Frontal cortex (tissue), 3 donors: ENCODE measurements at regions not wholly inside any gene's neighbourhood (a gene's known extent, or its start where the extent isn't known, plus 50 kb on each side); places are given as distances from the start of the nearest gene placed in this dataset.

Source experiments
- DNase-seq, 2 donors: peaks; one replicate each; pipeline ENCODE4 v3.0.0; 2012; ENCODE audit warnings: low spot score in 2 of 2
- FAIRE-seq: peaks from 2 replicates; lab custom pipeline; 2012; peaks lifted over from hg19 to GRCh38; lab: Jason Lieb, UNC
- donor health status: control.
- donor health status: control.
- donor health status: control.

DNA sequence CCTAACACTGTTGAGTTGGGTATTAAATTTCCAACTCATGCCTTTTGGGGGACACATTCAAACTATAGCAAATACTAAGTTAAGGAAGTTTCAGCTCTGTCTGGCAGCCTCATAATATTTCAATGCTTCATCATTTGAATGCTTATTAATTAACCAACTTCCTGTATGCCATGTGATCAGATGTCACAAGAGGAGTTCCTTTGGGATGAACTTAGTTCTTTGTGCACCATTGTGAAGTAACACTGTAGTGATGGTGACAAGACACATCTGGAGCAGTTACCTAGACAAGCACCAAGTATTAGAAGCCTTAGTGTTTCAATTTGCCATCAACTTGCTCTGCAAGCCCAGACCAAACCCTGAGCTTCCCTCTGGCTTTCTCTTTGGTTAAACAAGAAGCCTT is 90.7 kb upstream of the IL12B start:
- DNase-seq (no peak), FAIRE-seq (no peak)

DNA sequence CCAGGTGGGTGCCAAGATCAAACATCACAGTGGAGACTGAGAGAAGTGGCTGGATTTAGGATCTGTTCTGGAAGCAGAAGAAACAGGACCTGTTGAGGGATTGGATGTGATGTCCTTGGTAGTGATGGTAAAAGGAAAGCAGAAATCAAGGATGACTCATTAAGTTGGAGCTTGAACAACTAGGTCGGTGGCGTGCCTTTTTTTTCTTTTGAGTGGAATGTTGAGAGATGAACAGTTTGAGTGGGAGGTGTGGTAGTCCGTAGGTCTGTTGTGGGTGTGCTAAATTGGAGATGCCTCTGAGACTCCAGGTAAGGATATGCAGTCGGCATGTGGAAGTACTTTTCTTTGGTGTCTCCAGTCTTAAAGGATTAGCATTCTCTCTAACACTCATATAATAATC is 92.1 kb upstream of the IL12B start:
- DNase-seq (no peak), FAIRE-seq (no peak)

DNA sequence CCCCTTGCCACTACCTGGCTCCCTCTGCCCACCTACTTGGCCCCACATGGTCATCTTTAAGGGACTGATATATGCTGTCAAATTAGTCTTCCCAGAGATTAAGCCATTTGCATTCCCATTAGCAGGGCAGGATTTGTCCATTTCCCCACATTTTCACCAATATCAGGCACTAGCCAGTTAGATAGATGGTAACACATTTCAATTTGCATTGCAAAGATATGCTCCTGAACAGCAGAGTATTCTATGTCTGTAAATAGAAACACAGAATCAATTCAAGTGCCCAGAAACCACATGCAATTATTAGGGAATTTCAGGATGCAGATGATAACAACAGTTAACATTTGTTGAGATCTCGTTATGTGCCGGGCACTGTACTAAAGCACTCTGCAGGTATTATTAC is 92.6 kb upstream of the IL12B start:
- no peak for FAIRE-seq

DNA sequence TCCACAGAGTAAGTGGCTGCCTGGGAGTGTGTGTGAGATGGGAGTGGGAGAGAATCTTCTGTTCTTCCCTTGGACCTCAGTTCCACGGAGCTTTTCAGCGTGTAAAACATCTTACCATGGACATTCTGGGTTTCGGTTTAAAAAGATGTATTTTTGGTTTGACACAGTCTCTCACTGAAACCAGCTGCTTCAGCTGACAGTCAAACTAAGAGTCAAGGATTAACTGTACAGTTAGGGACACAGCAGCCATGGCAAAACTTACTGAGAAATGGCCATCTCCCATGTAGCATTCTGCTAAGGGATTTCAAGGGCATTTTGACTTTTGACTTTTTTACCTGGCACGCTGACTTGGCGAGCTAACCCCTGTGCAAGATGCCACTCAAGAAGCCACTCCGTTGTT is 93.8 kb upstream of the IL12B start:
- no peak for FAIRE-seq
- no peak for DNase-seq

More for the DNA sequence above, 92.6 kb upstream of the IL12B start:
- DNase-seq: no peak

DNA sequence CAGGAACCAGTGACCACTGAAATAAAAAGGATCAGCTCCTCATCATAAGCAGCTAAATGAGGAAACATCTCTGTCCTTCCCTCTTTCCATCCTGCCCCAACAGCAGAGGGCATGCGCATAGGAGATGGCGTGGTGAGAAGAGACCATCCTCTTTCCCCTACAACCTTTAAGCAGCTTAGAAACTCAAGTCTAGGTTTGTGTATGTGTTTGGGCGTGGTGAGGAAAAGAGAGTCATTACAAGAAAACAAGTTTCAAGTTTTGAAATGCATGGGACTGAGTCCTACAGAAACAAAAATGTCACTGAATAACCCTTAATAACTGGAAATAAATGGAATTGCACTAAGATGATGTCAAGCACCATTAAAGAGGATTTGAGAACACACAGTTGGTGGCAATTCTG is 96.4 kb upstream of the IL12B start:
- FAIRE-seq (no peak), DNase-seq (no peak)

DNA sequence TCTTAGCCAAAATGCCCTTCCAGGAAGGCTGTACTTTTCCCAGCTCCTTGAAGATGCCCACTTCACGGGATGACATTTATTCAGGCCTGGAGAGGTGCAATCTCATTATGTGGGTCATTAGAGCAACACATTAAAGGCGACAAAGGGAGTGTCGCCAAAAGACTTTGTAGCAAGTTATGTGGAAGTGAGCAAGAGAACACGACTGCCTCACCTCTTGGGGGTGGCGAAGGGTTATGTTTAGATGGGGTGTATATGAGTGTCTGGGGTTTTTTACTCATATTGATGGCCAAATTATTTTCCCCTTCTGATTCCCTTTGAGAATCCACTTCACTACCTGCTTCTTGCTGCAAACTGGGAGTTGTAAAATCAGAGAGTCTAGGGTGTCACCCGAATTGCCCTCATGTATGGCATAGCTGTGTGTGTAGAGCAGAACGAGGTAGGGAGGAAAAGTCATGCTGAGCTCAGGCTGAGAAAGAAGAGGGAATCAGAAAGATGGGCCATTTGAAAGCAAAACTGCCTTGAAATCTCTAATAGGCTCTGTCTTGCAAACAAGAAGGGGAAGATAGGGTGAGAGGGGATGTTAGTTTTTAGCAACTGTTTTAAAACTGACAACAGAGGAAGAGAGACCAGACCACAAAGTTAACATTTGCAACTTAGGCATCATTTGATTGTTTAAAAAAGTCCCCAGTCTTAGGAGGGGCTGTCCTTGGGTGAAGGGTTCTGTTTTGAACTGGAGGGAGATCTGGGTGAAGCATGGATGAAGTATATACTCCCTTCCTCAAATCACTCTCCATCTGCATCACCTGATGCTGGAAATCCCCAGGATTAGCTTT is 97.1 kb upstream of the IL12B start:
- DNase-seq: no peak
- no peak for FAIRE-seq

DNA sequence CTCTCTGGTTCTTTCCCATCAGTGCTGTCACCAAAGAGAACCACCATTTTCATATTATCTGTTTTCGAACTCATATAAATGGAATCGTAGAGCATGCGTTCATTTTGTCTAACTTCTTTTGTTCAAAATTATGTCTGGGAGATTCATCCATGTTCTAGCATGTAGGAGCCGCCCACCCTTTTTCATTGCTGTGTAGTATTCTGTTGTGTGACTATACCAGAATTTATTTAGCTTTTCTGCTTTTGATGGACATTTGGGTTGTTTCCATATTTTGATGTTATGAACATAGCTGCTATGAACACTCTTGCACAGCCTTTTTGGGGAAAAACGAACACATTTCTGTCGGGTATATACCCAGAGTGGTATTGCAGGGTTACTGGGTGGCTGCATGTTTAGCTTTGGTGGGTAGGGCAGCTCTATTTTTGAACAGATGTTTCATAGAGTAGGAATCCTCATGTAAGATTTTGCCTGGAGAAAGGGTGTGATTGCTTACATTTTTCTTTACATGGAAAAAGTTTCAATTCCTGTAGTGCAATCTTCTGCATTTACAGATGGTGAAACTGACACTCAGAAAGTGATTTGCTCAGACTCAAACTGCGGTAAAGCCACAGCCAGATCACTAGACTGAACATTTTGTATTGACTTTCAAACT is 100.2 kb upstream of the IL12B start:
- DNase-seq (no peak), FAIRE-seq (no peak)

DNA sequence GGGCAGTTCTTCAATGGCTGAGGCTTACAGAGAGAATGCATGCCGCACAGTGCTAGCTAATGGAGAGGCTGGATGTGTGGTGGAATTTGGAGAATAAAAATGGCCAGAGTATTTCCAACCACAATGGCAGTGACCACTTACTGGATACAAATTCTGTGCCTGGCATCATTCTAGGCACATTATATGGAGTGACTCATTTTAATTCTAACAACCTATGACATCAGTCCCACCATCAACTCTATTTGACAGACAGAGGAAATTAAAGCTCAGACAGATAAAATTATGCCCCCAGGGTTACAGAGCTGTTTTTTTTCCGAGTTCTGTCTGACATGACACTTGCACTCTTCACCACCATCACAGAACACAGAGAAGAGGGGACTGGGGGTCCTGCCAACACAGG is 105.6 kb upstream of the IL12B start:
- no peak for FAIRE-seq
- DNase-seq: no peak

DNA sequence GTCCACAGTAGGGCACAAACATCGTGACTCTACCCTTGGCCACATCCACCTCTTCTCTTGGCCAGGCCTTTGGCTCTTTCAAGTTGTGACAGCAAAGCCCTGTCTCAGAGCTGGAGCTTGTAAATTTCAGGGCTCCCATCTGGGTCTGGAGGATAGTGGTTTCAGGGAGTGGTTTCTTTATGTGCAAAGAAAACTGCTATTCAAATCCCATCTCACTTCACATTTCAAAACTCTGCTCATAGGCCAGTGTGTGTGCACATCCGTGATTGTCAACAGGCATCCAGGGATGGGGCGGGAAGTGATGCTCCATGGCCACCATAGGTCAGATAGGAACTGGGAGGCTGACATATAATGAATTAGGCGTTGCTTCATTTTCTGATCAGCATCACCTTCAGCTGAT is 107.8 kb upstream of the IL12B start:
- no peak for DNase-seq
- no peak for FAIRE-seq

DNA sequence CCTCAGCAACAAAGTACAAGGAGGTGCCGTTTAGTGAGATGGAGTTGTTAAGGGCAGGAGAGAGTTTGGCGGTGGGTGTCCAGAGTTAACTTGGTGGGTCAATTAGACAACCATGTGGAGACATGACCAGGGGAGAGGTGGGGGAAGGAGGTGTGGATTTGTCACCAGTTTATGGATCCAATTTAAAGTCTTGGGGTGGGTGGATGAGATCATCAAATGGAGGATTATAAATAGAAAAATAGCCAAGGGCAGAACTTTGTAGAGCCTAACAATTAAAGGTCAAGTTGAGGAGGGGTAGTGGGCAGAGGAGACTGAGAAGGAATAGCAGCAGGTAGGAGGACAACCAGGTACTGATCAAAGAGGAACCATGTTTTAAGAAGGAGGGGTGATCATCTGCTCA is 108.7 kb upstream of the IL12B start:
- DNase-seq: no peak
- FAIRE-seq: no peak

DNA sequence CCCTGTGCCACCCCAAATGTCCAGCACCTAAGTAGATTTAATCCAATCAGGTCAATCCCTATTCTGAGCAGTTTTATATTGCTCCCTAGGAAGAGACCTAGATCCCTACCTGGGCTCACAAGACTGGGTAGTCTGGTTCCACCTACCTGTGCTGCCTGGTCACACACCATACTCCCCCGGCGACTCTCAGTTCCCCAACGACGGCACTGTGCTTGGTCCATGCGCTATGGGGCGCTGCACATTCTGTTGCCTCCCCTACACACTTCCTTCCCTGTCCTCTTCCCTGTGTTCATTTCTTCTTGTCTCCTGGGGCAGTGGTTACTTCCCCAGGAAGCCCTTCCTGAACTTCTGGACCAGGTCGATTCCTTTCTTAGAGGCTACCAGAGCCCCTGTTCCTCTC is 109.9 kb upstream of the IL12B start:
- DNase-seq (no peak), FAIRE-seq (no peak)

DNA sequence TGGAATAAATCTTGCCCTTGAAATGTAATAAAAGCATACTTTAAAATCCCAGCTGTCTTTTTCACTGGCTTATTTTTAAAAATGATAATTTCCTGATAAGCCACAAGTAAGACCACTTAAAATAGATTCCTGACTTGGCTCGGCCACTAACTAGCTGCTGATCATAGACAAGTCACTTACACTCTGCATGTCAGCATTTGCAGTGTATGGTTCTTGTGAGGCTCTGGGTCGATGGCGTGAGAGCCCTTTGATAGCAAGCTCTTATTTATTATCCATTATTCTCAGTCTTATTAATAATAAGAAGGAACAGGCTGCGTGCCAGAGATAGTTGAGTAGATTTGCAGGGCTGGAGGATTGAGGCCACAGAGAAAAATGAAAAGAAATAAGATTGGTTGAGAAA is 110.7 kb upstream of the IL12B start:
- no peak for FAIRE-seq
- DNase-seq: no peak

DNA sequence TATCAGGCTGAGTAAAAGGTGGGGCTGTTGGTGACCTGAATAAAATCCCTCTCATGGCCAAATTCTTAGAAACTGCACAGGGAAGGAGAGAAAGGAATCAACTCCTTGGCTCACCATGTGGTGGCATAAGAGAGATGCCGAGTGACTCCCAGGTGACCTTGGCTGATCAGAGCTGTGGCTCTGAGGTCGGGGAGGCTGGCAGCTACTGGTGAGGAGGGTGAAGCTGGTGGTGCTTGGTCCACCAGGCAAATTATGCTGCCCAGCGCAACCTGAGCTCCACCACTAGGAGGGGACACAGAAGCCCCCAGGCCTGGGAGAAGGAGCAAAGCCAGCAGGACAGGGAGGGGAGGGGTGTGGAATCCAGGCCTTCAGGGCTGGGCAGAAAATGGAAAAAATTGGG is 111.2 kb upstream of the IL12B start:
- no peak for FAIRE-seq
- no peak for DNase-seq

DNA sequence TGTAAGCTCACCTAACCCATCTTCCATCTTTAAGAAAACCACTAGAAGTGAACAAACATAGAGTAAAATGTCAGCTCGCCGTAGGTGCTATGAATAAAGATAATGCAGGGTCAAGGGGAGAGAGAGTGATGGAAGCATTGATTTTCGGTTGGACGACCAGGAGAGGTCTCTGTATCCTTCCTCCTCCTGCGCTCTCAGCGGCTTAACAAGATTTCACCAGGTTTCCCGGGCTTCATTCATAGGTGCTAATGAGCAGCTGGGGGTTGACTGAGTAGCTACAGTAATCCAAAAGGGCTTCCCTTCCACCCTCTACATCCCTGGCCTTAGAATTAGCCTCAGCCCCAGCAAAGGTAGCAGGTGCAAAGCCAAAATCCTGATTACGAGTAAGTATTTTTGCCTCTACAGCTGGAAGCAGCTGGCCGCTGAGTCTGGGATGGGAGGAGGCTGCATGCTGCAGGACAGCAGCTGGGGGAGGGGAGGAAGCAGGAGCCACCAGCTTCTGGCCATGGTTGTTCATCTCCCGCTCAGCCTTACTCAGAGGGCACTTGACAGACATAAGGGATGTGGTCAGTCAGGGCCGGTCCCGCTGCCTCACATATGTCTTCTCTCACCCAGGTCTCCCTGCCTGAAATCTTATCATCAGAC is 112.0 kb upstream of the IL12B start:
- DNase-seq: no peak
- FAIRE-seq: no peak

DNA sequence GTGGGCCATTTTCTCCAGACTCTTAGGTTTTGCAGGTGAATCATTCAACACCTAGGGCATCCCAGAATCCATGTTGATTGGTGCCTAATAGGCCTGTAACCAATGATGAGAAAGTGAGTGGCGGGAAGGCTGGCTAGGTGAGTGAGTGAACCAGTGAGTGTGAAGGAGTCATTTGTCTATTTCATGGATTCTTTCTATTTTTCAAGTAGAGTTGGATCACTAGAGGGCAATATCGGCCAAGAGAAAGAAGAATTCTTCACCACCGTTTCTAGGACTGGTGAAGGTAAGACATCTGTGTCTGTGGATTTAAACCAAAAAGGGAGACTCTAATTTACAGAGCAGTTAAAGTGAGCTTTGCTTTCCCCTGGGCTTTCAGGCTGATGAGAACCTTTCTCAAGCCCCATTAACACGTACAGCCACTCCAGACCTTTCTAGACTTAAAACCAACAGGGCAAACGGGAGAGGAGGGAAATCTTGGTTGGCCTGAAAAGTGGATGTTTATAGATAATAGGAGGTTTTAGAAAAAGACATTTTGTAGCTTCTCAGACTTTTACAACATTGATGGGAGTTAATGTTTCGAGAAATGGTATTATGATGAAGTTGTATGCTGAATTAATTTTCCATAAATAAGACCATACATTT is 114.3 kb upstream of the IL12B start:
- DNase-seq (peak in 1 of 2 donors; percentile 56), FAIRE-seq (no peak)

DNA sequence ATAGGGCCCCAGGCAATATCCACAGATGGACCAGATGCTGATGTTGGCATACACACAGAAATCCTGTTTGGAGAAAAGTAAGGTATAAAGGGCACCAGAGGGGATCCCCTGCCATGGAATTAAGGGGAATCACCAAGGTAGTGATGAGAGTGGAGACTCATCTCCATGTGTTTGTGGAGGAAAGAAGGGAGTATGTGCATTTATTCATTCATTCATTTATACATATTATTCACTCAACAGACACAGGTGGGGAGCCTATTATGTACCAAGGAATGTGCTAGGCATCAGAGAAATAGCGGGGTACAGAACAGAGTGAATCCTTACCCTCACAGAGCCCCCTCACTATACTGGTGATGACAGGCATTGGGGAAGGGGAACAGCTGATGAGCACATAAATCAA is 116.8 kb upstream of the IL12B start:
- no peak for FAIRE-seq

DNA sequence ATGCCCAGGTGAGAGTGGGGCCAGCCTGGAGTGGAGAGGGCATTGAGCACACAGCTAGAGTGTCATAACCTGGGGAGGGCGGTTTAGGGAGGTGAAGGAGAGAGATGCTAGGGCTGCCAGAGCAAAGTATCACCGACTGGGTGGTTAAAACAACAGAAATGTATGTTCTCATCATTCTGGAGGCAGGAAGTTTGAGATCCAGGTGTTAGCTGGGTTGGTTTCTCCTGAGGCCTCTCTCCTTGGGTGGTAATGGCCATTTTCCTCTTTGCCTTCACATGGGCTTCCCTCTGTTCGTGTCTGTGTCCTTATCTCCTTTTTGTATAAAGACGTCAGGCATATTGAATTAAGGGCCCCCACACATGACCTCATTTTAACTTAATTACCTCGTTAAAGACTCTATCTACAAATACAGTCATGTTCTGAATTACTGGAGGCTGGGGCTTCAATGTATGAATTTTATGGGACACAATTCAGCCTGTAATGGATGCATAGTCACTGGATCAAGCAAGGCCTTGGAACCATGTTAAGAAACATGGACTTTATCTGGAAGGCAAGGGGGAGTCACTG is 118.6 kb upstream of the IL12B start:
- DNase-seq (no peak), FAIRE-seq (no peak)

More for the DNA sequence above, 116.8 kb upstream of the IL12B start:
- no peak for DNase-seq

DNA sequence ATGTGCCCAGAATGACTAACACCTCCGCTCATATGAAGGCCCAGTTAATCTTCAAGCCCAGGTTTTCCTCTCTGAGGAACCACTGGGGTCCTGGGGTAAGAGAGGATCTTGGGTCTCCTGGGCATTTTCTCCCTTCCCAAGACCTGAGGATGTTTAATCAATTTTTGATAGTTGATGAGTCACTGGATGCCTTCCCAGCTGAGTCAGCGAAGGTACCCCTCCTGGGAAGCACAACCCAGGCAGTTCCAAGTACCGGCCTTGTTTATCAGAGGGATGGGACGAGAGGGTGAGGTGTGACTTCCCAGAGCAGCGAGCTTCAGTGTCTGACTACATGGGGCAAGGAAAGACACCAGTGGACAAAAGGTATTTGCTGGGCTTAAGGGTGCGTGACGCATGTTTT is 119.6 kb upstream of the IL12B start:
- FAIRE-seq (no peak), DNase-seq (no peak)

DNA sequence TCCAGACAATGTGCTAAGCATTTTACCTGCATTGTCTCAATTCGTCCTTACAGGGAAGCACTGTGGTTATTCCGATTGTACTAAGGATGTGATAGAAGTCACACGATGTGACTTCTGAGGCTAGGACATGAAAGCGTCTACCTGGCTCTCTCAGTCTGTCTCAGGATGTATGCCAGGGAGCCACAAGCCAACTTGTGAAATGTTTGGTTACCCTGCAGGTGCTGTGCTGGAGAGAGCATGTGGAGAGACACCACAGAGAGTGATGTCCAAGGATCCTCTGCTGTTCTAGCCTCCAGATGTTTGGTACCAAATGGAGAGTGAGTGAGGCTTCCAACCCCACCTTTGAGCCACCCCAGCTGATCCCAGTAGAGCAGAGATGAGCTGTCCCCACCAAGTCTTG is 120.1 kb upstream of the IL12B start:
- DNase-seq: no peak
- no peak for FAIRE-seq
